A549 (cell line): ENCODE measurements at regions not wholly inside any gene's neighbourhood (a gene's known extent, or its start where the extent isn't known, plus 50 kb on each side); places are given as distances from the start of the nearest gene placed in this dataset.

Experiments
- CHD2 ChIP-seq: fragments of 150-350 bp; IDR thresholded peaks from 2 replicates; pipeline ENCODE4 v1.6.1; 2014; ENCODE audit warnings: low read length; ENCODE audit not compliant: partially characterized antibody
- CHD4 ChIP-seq: fragments of 200-600 bp; sonication (generic); IDR thresholded peaks from 2 replicates; pipeline ENCODE4 v1.6.1; 2016; ENCODE audit warnings: antibody characterized with exemption, mild to moderate bottlenecking, borderline replicate concordance
- CTCF ChIP-seq: fragments of >200 bp; sonication (Bioruptor Twin); formaldehyde crosslinking; IDR thresholded peaks from 3 replicates; pipeline ENCODE4 v1.5.1; 2016
- E2F6 ChIP-seq: IDR thresholded peaks from 2 replicates; pipeline ENCODE4 v1.6.1; 2012; ENCODE audit warnings: low read depth, borderline replicate concordance
- ELK1 ChIP-seq: fragments of 150-350 bp; IDR thresholded peaks from 2 replicates; pipeline ENCODE4 v1.6.1; 2014; ENCODE audit warnings: low read depth, mild to moderate bottlenecking, low read length
- EP300 ChIP-seq, 2 experiments: fragments of >200 bp; sonication (Bioruptor Twin); formaldehyde crosslinking; IDR thresholded peaks; 2 replicates in 1 of 2; 3 replicates in 1 of 2; pipeline ENCODE4 v1.6.1; 2016 to 2017
- FOSL2 ChIP-seq, 2 experiments: fragments of 450-650 bp in 1 of 2; fragments of >200 bp in 1 of 2; sonication (Bioruptor Twin) in 1 of 2; formaldehyde crosslinking; IDR thresholded peaks; 2 replicates each; pipeline versions ENCODE4 v1.5.0 to v1.6.1; 2016 to 2020; ENCODE audit warnings: mild to moderate bottlenecking in 1 of 2, moderate library complexity in 1 of 2
- KDM5A ChIP-seq: fragments of 200-600 bp; sonication (generic); IDR thresholded peaks from 2 replicates; pipeline ENCODE4 v1.6.1; 2016; ENCODE audit warnings: antibody characterized with exemption, mild to moderate bottlenecking
- POLR2A ChIP-seq: IDR thresholded peaks from 2 replicates; pipeline ENCODE4 v1.6.1; 2012; ENCODE audit warnings: mild to moderate bottlenecking, low read length
- REST ChIP-seq: fragments of 200-600 bp; sonication (generic); IDR thresholded peaks from 2 replicates; pipeline ENCODE4 v1.6.1; 2016; ENCODE audit warnings: antibody characterized with exemption, mild to moderate bottlenecking, moderate library complexity
- SMC3 ChIP-seq: fragments of >200 bp; sonication (Bioruptor Twin); formaldehyde crosslinking; IDR thresholded peaks from 3 replicates; pipeline ENCODE4 v1.6.1; 2018; ENCODE audit warnings: inconsistent platforms
- TP53 ChIP-seq: fragments of 250-450 bp; sonication (Bioruptor Pico); IDR thresholded peaks from 2 replicates; pipeline ENCODE4 v1.5.0; 2021; ENCODE audit warnings: mild to moderate bottlenecking, moderate library complexity
- USF2 ChIP-seq: fragments of 450-650 bp; IDR thresholded peaks from 2 replicates; pipeline ENCODE4 v1.6.1; 2014; ENCODE audit warnings: antibody characterized with exemption

- no peak for TF ChIP-seq CTCF
- TF ChIP-seq EP300 (IDR thresholded peaks at IDR 0.05): no peak
- no peak for TF ChIP-seq USF2
- no peak for TF ChIP-seq POLR2A
- no peak for TF ChIP-seq KDM5A
- TF ChIP-seq SMC3: no peak
- TF ChIP-seq CHD4: no peak
- no peak for TF ChIP-seq CHD2
- no peak for TF ChIP-seq E2F6
- TF ChIP-seq REST: no peak
- no peak for TF ChIP-seq TP53 (CRISPR knock-in tag)
- TF ChIP-seq ELK1: no peak
- TF ChIP-seq FOSL2 (IDR thresholded peaks at IDR 0.05): no peak
- TF ChIP-seq FOSL2 (CRISPR knock-in tag; IDR thresholded peaks at IDR 0.05): no peak
These were observed 297.9 kb downstream of the UTRN start for GRCh38 chr6:144582939-144583613.
